GM13977 (cell line): ENCODE measurements at regions not wholly inside any gene's neighbourhood (a gene's known extent, or its start where the extent isn't known, plus 50 kb on each side); places are given as distances from the start of the nearest gene placed in this dataset.

Experiments used
- DNase-seq: peaks from one replicate; pipeline ENCODE4 v3.0.0; 2012; ENCODE audit warnings: low spot score
- in situ Hi-C: fragments of 300-500 bp; cut with MboI; formaldehyde crosslinking; loops from one replicate; pipeline ENCODE4 v1.12.0; 2022; ENCODE audit warnings: low sequenced_read_pairs, low pct_unique_long_range_greater_than_20kb, mixed read lengths, inconsistent platforms; ENCODE audit not compliant: unreplicated experiment
- TF ChIP-seq, protein P1 (sequence below): IDR thresholded peaks from 2 replicates; pipeline ENCODE4 v1.5.1; 2012; ENCODE audit warnings: mild to moderate bottlenecking, control low read depth; ENCODE audit not compliant: insufficient read depth; ENCODE audit errors: extremely low read depth, missing control alignments

DNA sequence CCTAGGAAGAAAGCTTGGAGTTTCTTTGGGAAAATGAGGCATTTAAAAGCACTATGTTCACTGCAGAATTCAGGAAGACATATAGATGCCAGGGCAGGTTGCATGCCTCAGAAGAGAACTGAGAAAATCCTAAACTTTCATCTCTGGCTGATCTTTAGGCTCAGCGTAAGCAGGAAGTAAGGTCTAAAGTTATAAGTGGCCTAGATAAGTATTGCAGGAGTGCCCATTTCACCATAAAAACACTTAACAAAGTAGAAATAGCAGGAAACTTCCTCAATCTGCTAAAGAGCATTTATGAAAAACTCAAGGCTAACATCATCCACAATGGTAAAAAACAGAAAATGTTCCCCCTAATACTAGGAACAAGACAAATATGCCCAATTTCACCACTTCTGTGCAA, 320.3 kb downstream of the BMP2 start:
- in situ Hi-C loops, result no loop called here
- no peak for DNase-seq
- TF ChIP-seq, protein P1, sequence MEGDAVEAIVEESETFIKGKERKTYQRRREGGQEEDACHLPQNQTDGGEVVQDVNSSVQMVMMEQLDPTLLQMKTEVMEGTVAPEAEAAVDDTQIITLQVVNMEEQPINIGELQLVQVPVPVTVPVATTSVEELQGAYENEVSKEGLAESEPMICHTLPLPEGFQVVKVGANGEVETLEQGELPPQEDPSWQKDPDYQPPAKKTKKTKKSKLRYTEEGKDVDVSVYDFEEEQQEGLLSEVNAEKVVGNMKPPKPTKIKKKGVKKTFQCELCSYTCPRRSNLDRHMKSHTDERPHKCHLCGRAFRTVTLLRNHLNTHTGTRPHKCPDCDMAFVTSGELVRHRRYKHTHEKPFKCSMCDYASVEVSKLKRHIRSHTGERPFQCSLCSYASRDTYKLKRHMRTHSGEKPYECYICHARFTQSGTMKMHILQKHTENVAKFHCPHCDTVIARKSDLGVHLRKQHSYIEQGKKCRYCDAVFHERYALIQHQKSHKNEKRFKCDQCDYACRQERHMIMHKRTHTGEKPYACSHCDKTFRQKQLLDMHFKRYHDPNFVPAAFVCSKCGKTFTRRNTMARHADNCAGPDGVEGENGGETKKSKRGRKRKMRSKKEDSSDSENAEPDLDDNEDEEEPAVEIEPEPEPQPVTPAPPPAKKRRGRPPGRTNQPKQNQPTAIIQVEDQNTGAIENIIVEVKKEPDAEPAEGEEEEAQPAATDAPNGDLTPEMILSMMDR, result no peak

GRCh38 chr20:7090001-7090400, 322.5 kb downstream of the BMP2 start:
- in situ Hi-C loops, result no loop called here
- TF ChIP-seq, protein P1, result no peak
- DNase-seq, result no peak

- in situ Hi-C loops, result no loop called here
- DNase-seq, result no peak
- TF ChIP-seq, protein P1, result no peak
Measured at GRCh38 chr20:7090811-7091210, 323.3 kb downstream of the BMP2 start.

DNA sequence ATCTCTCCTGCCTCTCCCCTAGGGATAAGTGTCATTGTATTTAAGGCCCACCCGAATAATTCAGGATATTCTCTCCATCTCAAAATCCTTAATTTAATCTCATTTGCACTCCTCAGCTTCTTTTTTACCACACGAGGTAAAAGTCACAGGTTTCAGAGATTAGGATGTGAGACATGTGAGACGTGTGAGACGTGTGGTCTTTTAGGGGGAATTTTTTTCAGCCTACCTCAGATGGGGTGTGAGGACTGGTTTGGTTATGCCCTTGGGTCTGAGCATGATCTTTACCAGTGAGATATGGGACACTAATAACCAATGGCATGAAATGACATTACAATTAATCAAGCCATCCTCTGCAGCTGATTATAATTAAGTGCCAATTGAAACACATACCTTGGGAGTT, 324.2 kb downstream of the BMP2 start:
- in situ Hi-C loops, result no loop called here
- TF ChIP-seq, protein P1, result no peak

GRCh38 chr20:7094438-7094997, 327.0 kb downstream of the BMP2 start:
- no peak for DNase-seq
- in situ Hi-C loops, result no loop called here
- TF ChIP-seq, protein P1, result peak; percentile 67

More for the DNA sequence above, 324.2 kb downstream of the BMP2 start:
- DNase-seq, result no peak

DNA sequence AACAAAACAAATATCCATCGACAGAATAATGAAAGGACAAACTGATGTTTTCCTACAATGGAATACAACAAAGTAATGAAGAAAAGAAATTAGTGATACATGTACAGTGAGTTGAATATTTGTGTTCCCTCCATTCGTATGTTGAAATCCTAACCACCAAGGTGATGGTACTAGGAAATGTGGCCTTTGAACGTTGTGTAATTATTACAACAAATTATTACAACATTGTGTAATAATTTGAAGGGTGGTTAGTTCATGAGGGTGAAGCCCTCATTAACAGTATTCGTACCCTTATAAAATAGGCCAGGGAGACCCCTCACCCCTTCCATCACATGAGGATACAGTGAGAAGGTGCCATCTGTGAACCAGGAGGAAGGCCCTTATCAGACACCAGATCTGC, 339.4 kb downstream of the BMP2 start:
- DNase-seq, result no peak
- in situ Hi-C loops, result no loop called here

More for the DNA sequence above, 339.4 kb downstream of the BMP2 start:
- TF ChIP-seq, protein P1, result no peak
